ENCODE measurements at regions not wholly inside any gene's neighbourhood (a gene's known extent, or its start where the extent isn't known, plus 50 kb on each side); places are given as distances from the start of the nearest gene placed in this dataset.
A peak's percentile ranks its signal among the peaks of the same experiment; 100 is the strongest.

- peak; percentile 82 for DNase-seq
Observed at GRCh38 chr13:22262001-22262885, 591.4 kb downstream of the FGF9 start.

GRCh38 chr13:22263185-22263584, 592.3 kb downstream of the FGF9 start:
- peak; percentile 59 for DNase-seq

- no peak for DNase-seq
Observed at GRCh38 chr13:22265563-22265962, 594.7 kb downstream of the FGF9 start.

GRCh38 chr13:22270881-22271280, 600.0 kb downstream of the FGF9 start:
- DNase-seq: no peak

- no peak for DNase-seq
Observed at GRCh38 chr13:22271903-22272302, 601.0 kb downstream of the FGF9 start.

- no peak for DNase-seq
Observed at GRCh38 chr13:22275393-22275792, 604.5 kb downstream of the FGF9 start.

GRCh38 chr13:22276616-22277015, 605.7 kb downstream of the FGF9 start:
- DNase-seq: no peak

- DNase-seq: peak; percentile 76
Observed at GRCh38 chr13:22278336-22278929, 607.6 kb downstream of the FGF9 start.

- DNase-seq: no peak
Observed at GRCh38 chr13:22285867-22286266, 615.0 kb downstream of the FGF9 start.

- peak; percentile 37 for DNase-seq
Observed at GRCh38 chr13:22286338-22286737, 615.5 kb downstream of the FGF9 start.

GRCh38 chr13:22287343-22287920, 616.6 kb downstream of the FGF9 start:
- DNase-seq: no peak

GRCh38 chr13:22288496-22288895, 617.6 kb downstream of the FGF9 start:
- no peak for DNase-seq

- DNase-seq: no peak
Observed at GRCh38 chr13:22289711-22290110, 618.8 kb downstream of the FGF9 start.

GRCh38 chr13:22298530-22298929, 627.7 kb downstream of the FGF9 start:
- no peak for DNase-seq

- DNase-seq: peak; percentile 9
Observed at GRCh38 chr13:22311734-22312404, 641.0 kb downstream of the FGF9 start.

GRCh38 chr13:22312405-22312803, 641.5 kb downstream of the FGF9 start:
- DNase-seq: no peak

- no peak for DNase-seq
Observed at GRCh38 chr13:22316494-22317025, 645.7 kb downstream of the FGF9 start.

GRCh38 chr13:22320991-22321390, 650.1 kb downstream of the FGF9 start:
- DNase-seq: peak; percentile 34

- peak; percentile 6 for DNase-seq
Observed at GRCh38 chr13:22325761-22326160, 654.9 kb downstream of the FGF9 start.

GRCh38 chr13:22332416-22332815, 661.5 kb downstream of the FGF9 start:
- DNase-seq: no peak

GRCh38 chr13:22336460-22336859, 665.6 kb downstream of the FGF9 start:
- DNase-seq: no peak

GRCh38 chr13:22357132-22357531, 686.3 kb downstream of the FGF9 start:
- DNase-seq: no peak

GRCh38 chr13:22369090-22369489, 698.2 kb downstream of the FGF9 start:
- DNase-seq: no peak

Data from eye (tissue), 1 donor.